Tibial artery (tissue), 4 donors: ENCODE measurements at regions not wholly inside any gene's neighbourhood (a gene's known extent, or its start where the extent isn't known, plus 50 kb on each side); places are given as distances from the start of the nearest gene placed in this dataset.
A peak's percentile ranks its signal among the peaks of the same experiment; 100 is the strongest.

Source experiments
- DNase-seq, 2 donors: peaks; one replicate each; pipeline ENCODE4 v3.0.0-alpha.2; 2019
- H3K27ac ChIP-seq, 2 donors: fragments of 200-600 bp; sonication (generic) in 1 of 2; 1 replicate in 1 of 2; 2 replicates in 1 of 2; pipeline ENCODE4 v1.5.1; 2018 to 2019; ENCODE audit warnings: mild to moderate bottlenecking in 1 of 2
- H3K27me3 ChIP-seq, 2 donors: fragments of 200-600 bp; sonication (generic) in 1 of 2; one replicate each; pipeline versions ENCODE4 v1.5.1 to v1.6.0; 2016 to 2019
- H3K36me3 ChIP-seq, 3 donors: fragments of 200-600 bp; sonication (generic) in 2 of 3; one replicate each; pipeline ENCODE4 v1.5.1; 2016 to 2019; ENCODE audit warnings: mild to moderate bottlenecking in 2 of 3
- H3K4me1 ChIP-seq, 4 donors: fragments of 200-600 bp; sonication (generic) in 2 of 4; 1 replicate in 3 of 4; 2 replicates in 1 of 4; pipeline ENCODE4 v1.5.1; 2016 to 2019
- H3K4me3 ChIP-seq, 2 donors: fragments of 200-600 bp; sonication (generic) in 1 of 2; 1 replicate in 1 of 2; 2 replicates in 1 of 2; pipeline ENCODE4 v1.5.1; 2018 to 2019; ENCODE audit warnings: mild to moderate bottlenecking in 2 of 2
- H3K9me3 ChIP-seq, 3 donors: fragments of 200-600 bp; sonication (generic) in 1 of 3; one replicate each; pipeline ENCODE4 v1.5.1; 2016 to 2019
- intact Hi-C: fragments of 100-400 bp; cut with DNase I; formaldehyde crosslinking; loops from one replicate; pipeline ENCODE4 v1.15.0; 2023; ENCODE audit warnings: low total_unique reads
- TF ChIP-seq, protein P1 (sequence below), 2 experiments: fragments of 200-600 bp in 1 of 2; fragments of 450-650 bp in 1 of 2; IDR thresholded peaks; one replicate each; pipeline ENCODE4 v1.5.1; 2017 to 2019; ENCODE audit warnings: antibody characterized with exemption in 2 of 2, mild to moderate bottlenecking in 1 of 2, moderate library complexity in 1 of 2

DNA sequence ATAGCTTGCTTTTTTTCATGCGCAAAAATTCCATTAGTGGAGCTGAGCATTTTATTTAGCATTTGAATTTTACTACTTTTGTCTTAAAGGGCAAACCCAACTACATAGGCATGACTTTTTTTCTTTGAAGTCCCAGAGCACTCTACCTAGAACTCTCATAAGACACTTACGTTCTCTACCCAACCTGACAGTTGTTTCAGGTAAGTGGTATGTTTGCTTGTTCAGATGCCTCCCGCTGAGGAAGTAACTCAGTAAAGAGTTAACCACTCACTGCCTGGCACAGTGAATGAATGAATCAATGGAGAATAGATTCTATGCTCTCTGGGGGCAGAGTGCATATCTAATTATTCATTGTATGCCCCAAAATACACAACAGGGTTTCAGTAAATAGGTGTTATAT lies 212.3 kb upstream of the PRDM1 start:
- no peaks in the 10 kb centered on the region for H3K36me3 ChIP-seq
- no peaks in the 10 kb centered on the region for H3K4me1 ChIP-seq

DNA sequence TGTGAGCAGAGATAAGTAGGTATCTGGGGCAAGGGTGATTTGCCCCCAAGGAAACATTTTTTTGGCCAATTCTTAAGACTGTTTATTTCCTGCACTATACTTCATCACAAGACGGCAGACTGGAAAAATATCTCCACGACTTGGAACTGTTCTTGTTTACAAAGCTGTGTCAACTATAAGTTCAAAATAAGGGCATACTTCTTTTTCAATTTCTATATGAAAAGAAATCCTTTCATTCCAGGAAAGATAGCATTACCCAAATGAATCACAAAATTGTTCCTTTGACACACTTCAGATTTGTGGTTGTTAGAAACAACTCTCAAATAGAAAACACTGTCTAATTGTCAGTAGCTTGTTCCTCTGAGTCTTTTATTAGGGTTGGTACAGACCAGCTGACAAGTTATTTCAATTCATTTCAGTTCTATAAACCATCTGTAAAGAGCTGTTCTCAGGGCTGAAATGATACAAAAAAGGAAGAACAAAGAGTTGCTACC lies 212.9 kb upstream of the PRDM1 start:
- intact Hi-C loops: no loop called here
- H3K27ac ChIP-seq: no peak overlapping the region
- H3K4me3 ChIP-seq: no peak overlapping the region

More for the DNA sequence above, 212.3 kb upstream of the PRDM1 start:
- H3K27me3 ChIP-seq: peaks cover 0 to 4% of the 10 kb centered on the region in 2 donors
- no peak overlapping the region for H3K27ac ChIP-seq
- TF ChIP-seq, protein P1, sequence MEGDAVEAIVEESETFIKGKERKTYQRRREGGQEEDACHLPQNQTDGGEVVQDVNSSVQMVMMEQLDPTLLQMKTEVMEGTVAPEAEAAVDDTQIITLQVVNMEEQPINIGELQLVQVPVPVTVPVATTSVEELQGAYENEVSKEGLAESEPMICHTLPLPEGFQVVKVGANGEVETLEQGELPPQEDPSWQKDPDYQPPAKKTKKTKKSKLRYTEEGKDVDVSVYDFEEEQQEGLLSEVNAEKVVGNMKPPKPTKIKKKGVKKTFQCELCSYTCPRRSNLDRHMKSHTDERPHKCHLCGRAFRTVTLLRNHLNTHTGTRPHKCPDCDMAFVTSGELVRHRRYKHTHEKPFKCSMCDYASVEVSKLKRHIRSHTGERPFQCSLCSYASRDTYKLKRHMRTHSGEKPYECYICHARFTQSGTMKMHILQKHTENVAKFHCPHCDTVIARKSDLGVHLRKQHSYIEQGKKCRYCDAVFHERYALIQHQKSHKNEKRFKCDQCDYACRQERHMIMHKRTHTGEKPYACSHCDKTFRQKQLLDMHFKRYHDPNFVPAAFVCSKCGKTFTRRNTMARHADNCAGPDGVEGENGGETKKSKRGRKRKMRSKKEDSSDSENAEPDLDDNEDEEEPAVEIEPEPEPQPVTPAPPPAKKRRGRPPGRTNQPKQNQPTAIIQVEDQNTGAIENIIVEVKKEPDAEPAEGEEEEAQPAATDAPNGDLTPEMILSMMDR (IDR thresholded peaks at IDR 0.05): no peak
- H3K4me3 ChIP-seq: no peak overlapping the region
- intact Hi-C loops: no loop called here
- H3K9me3 ChIP-seq: no peaks in the 10 kb centered on the region
- no peak for DNase-seq

DNA sequence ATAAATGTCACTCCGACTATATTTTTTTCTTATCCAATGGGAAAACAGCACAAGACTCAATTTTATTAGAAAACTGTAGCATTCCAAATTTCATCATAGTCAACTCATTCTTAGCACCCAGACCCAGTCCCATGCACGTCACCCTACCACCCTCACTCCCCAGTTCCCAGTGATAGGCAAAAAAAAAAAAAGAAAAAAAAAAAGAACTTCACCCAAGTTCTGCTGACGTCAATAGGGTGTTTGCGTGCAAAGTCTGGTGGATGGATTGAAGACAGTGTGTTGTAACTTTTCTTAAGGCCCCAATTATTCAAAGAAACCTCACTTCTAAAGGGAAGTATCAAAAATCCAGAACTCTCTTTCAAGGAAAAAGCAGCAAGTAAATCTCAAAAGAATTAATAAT lies 213.9 kb upstream of the PRDM1 start:
- H3K4me3 ChIP-seq: no peak overlapping the region
- no peaks in the 10 kb centered on the region for H3K9me3 ChIP-seq
- peak in 1 of 2 donors; percentile 65 for DNase-seq
- H3K27ac ChIP-seq: no peak overlapping the region
- TF ChIP-seq, protein P1 (IDR thresholded peaks at IDR 0.05): no peak
- intact Hi-C loops: no loop called here
- H3K27me3 ChIP-seq: peaks cover 0 to 4% of the 10 kb centered on the region in 2 donors
- H3K4me1 ChIP-seq: no peaks in the 10 kb centered on the region
- no peaks in the 10 kb centered on the region for H3K36me3 ChIP-seq

More for the DNA sequence above, 212.9 kb upstream of the PRDM1 start:
- H3K4me1 ChIP-seq: no peaks in the 10 kb centered on the region
- H3K9me3 ChIP-seq: no peaks in the 10 kb centered on the region
- no peak for DNase-seq
- H3K27me3 ChIP-seq: peaks cover 0 to 4% of the 10 kb centered on the region in 2 donors
- TF ChIP-seq, protein P1 (IDR thresholded peaks at IDR 0.05): no peak
- no peaks in the 10 kb centered on the region for H3K36me3 ChIP-seq

DNA sequence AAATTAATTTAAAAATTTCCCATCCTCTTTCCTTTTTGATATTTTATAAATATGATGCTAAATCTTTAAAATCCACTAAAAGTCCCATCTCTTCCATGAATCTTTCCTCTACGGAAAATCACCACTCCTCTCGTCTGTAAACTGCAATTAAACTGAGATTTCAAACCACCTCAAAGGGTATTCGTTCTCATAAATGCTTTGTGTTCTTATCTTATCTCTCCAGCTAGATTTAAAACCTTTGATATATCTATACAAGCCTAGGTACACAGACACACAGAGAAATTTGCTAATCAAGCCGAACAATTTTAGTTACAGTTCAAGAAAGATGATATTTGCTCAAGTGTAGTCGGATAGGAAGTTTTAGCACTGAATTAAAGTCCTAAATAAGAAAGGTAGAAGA lies 214.6 kb upstream of the PRDM1 start:
- Histone ChIP-seq H3K36me3 (no peaks in the 10 kb centered on the region), H3K27me3 (peaks cover 0 to under 1% of the 10 kb centered on the region in 2 donors), H3K4me1 (no peaks in the 10 kb centered on the region), H3K4me3 (no peak overlapping the region), H3K27ac (no peak overlapping the region), H3K9me3 (no peaks in the 10 kb centered on the region)
- TF ChIP-seq, protein P1 (IDR thresholded peaks at IDR 0.05): no peak
- no peak for DNase-seq
- intact Hi-C loops: no loop called here

DNA sequence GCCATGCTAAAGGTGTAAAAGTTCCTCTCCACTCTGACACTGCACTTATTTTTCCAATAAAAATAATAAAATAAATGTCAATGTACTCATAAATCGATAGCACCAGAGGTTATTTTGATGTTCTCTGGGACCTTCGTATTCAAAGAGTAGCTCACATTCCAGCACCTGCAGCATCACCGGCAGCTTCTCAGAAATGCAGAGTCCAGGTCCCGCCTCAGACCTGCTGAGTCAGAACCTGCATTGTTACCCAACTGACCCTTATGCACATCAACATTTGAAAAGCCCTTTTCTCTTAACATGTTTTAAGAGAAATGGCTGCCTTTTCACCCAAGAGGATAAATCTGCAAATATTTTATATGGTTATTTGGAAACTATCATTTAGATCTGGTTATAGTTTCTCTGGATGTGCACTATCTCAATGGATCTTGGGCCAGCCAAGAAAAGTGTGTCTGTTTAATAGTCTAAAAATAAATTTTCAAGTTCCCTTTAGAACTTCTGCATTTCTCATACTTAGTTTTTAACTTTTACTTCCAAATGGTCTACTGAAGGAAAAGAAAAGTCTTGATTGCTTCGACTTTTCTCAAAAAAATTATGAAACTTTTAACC lies 216.2 kb upstream of the PRDM1 start:
- no peak overlapping the region for H3K27ac ChIP-seq
- H3K36me3 ChIP-seq: no peaks in the 10 kb centered on the region
- no peaks in the 10 kb centered on the region for H3K9me3 ChIP-seq
- H3K27me3 ChIP-seq: no peaks in the 10 kb centered on the region
- H3K4me1 ChIP-seq: no peaks in the 10 kb centered on the region
- TF ChIP-seq, protein P1 (IDR thresholded peaks at IDR 0.05): no peak
- no peak for DNase-seq
- intact Hi-C loops: no loop called here
- H3K4me3 ChIP-seq: no peak overlapping the region
